GM19395 (cell line): ENCODE measurements at regions not wholly inside any gene's neighbourhood (a gene's known extent, or its start where the extent isn't known, plus 50 kb on each side); places are given as distances from the start of the nearest gene placed in this dataset.

Experiments used
- ATAC-seq: cut with Tn5 transposase; IDR thresholded peaks from one replicate; pipeline ENCODE4 v1.9.1; 2021; ENCODE audit warnings: mild to moderate bottlenecking, moderate library complexity; ENCODE audit not compliant: unreplicated experiment

GRCh38 chr2:176704282-176704858 is 435.1 kb downstream of the MTX2 start:
- no peak for ATAC-seq

- no peak for ATAC-seq
These were observed 440.1 kb downstream of the MTX2 start for GRCh38 chr2:176709149-176709951.

- no peak for ATAC-seq
These were observed 440.7 kb downstream of the MTX2 start for GRCh38 chr2:176709991-176710390.

- no peak for ATAC-seq
These were observed 441.5 kb downstream of the MTX2 start for GRCh38 chr2:176710657-176711186.

- no peak for ATAC-seq
These were observed 456.8 kb downstream of the MTX2 start for GRCh38 chr2:176725873-176726645.

- no peak for ATAC-seq
These were observed 458.5 kb downstream of the MTX2 start for GRCh38 chr2:176727696-176728095.

- ATAC-seq = no peak
These were observed 460.7 kb downstream of the MTX2 start for GRCh38 chr2:176729706-176730569.

- no peak for ATAC-seq
These were observed 463.5 kb downstream of the MTX2 start for GRCh38 chr2:176732780-176733179.

- ATAC-seq = no peak
These were observed 464.6 kb downstream of the MTX2 start for GRCh38 chr2:176733698-176734430.

- no peak for ATAC-seq
These were observed 465.6 kb downstream of the MTX2 start for GRCh38 chr2:176734868-176735267.

GRCh38 chr2:176742271-176742670 is 470.3 kb upstream of the HNRNPA3 start:
- ATAC-seq = no peak

- no peak for ATAC-seq
These were observed 468.9 kb upstream of the HNRNPA3 start for GRCh38 chr2:176743671-176744070.

GRCh38 chr2:176744146-176744545 is 468.4 kb upstream of the HNRNPA3 start:
- ATAC-seq = no peak

- no peak for ATAC-seq
These were observed 466.9 kb upstream of the HNRNPA3 start for GRCh38 chr2:176745543-176746200.

- no peak for ATAC-seq
These were observed 466.2 kb upstream of the HNRNPA3 start for GRCh38 chr2:176746411-176746810.

- ATAC-seq = no peak
These were observed 465.1 kb upstream of the HNRNPA3 start for GRCh38 chr2:176747506-176747905.

- ATAC-seq = no peak
These were observed 464.7 kb upstream of the HNRNPA3 start for GRCh38 chr2:176747928-176748327.

GRCh38 chr2:176748662-176749061 is 463.9 kb upstream of the HNRNPA3 start:
- no peak for ATAC-seq
